NCI-H1417 (cell line): ENCODE measurements at regions not wholly inside any gene's neighbourhood (a gene's known extent, or its start where the extent isn't known, plus 50 kb on each side); places are given as distances from the start of the nearest gene placed in this dataset.
"Not testable (repeated sequence)": the region's sequence is repeated elsewhere in the genome, so short reads cannot be mapped to it uniquely, and the experiment has no call there.

Experiments used
- DNase-seq, 3 experiments: peaks; one replicate each; lab custom pipeline; 2025; lab: John Stamatoyannopoulos, UW

- not testable (repeated sequence) for DNase-seq
Observed at GRCh38 chr2:89296820-89297398, 605.4 kb downstream of the RPIA start.

GRCh38 chr2:89299196-89299595 is 607.7 kb downstream of the RPIA start:
- DNase-seq = not testable (repeated sequence)

- DNase-seq = not testable (repeated sequence)
Observed at GRCh38 chr2:89305623-89306022, 614.1 kb downstream of the RPIA start.

- DNase-seq = not testable (repeated sequence)
Observed at GRCh38 chr2:89306869-89307637, 615.6 kb downstream of the RPIA start.

GRCh38 chr2:89318990-89319389 is 627.5 kb downstream of the RPIA start:
- not testable (repeated sequence) for DNase-seq

GRCh38 chr2:89325894-89326293 is 634.4 kb downstream of the RPIA start:
- DNase-seq = not testable (repeated sequence)

- DNase-seq = not testable (repeated sequence)
Observed at GRCh38 chr2:89326455-89326854, 635.0 kb downstream of the RPIA start.

- DNase-seq = not testable (repeated sequence)
Observed at GRCh38 chr2:89328790-89329189, 637.3 kb downstream of the RPIA start.
